IMR-90 (cell line): ENCODE measurements at regions not wholly inside any gene's neighbourhood (a gene's known extent, or its start where the extent isn't known, plus 50 kb on each side); places are given as distances from the start of the nearest gene placed in this dataset.
A peak's percentile ranks its signal among the peaks of the same experiment; 100 is the strongest.

Experiments used
- ATAC-seq: fragments of 200-7000 bp; cut with Tn5 transposase; 2 replicates; pipeline ENCODE4 v1.9.1; 2020; ENCODE audit warnings: low read depth, mild to moderate bottlenecking, moderate library complexity
- BruUV-seq: library from RNA; stranded (reverse); fragments of 400-500 nt; replicated peaks from 2 replicates; lab custom pipeline; 2021; lab: Mats Ljungman, UMichigan
- CTCF ChIA-PET: fragments of 300-600 bp; formaldehyde crosslinking; extraction: SDS; loops from one replicate; lab custom pipeline; 2021; ENCODE audit warnings: antibody characterized with exemption; lab: Yijun Ruan, JAX
- POLR2A ChIA-PET: fragments of 300-600 bp; sonication (Branson Sonifier 250); formaldehyde crosslinking; loops from one replicate; lab custom pipeline; 2022; ENCODE audit warnings: antibody characterized with exemption; ENCODE audit not compliant: unreplicated experiment; lab: Charles Lee
- DNase-seq: peaks from one replicate; pipeline ENCODE4 v3.0.0; 2013
- H2AFZ ChIP-seq: replicated peaks from 2 replicates; pipeline ENCODE3; 2013; ENCODE audit warnings: low read length, mild to moderate bottlenecking; ENCODE audit not compliant: poor library complexity
- H2AK5ac ChIP-seq: 2 replicates; pipeline ENCODE4 v1.6.1; 2013; ENCODE audit warnings: low read depth, low read length, inconsistent platforms
- H2AK9ac ChIP-seq: replicated peaks from 2 replicates; pipeline ENCODE3; 2013; ENCODE audit warnings: mild to moderate bottlenecking, low read depth, low read length, moderate library complexity; ENCODE audit not compliant: poor library complexity
- H2BK120ac ChIP-seq: 2 replicates; pipeline ENCODE4 v1.6.1; 2013; ENCODE audit warnings: low read depth, low read length, inconsistent platforms
- H2BK15ac ChIP-seq: 3 replicates; pipeline ENCODE4 v1.6.1; 2013; ENCODE audit warnings: low read depth, low read length, inconsistent platforms
- H2BK20ac ChIP-seq: 2 replicates; pipeline ENCODE4 v1.6.1; 2013; ENCODE audit warnings: low read depth, mild to moderate bottlenecking, inconsistent platforms, low read length, moderate library complexity
- H2BK5ac ChIP-seq: 2 replicates; pipeline ENCODE4 v1.6.1; 2013; ENCODE audit warnings: mild to moderate bottlenecking, low read depth, low read length, inconsistent platforms; ENCODE audit not compliant: poor library complexity, severe bottlenecking
- H3K14ac ChIP-seq: replicated peaks from 2 replicates; pipeline ENCODE4 v1.6.1; 2013; ENCODE audit warnings: low read depth, low read length, inconsistent platforms
- H3K18ac ChIP-seq: 2 replicates; pipeline ENCODE4 v1.6.1; 2013; ENCODE audit warnings: low read depth, low read length, control low read depth
- H3K23ac ChIP-seq: 2 replicates; pipeline ENCODE4 v1.6.1; 2013; ENCODE audit warnings: low read depth, low read length, inconsistent platforms
- H3K27ac ChIP-seq: 2 replicates; pipeline ENCODE4 v1.5.1; 2013; ENCODE audit warnings: mild to moderate bottlenecking, control low read depth, low read length; ENCODE audit not compliant: insufficient read depth
- H3K27me3 ChIP-seq: 2 replicates; pipeline ENCODE4 v1.6.1; 2013; ENCODE audit warnings: low read length; ENCODE audit not compliant: control insufficient read depth, insufficient read depth
- H3K36me3 ChIP-seq: 2 replicates; pipeline ENCODE4 v1.6.1; 2013; ENCODE audit warnings: low read length, mixed read lengths; ENCODE audit not compliant: control insufficient read depth, insufficient read depth
- H3K4ac ChIP-seq: 2 replicates; pipeline ENCODE4 v1.6.1; 2013; ENCODE audit warnings: low read depth, low read length, inconsistent platforms
- H3K4me1 ChIP-seq: 2 replicates; pipeline ENCODE4 v1.6.1; 2013; ENCODE audit warnings: low read length, mixed read lengths; ENCODE audit not compliant: control insufficient read depth, insufficient read depth
- H3K4me2 ChIP-seq: 2 replicates; pipeline ENCODE4 v1.6.1; 2013; ENCODE audit warnings: low read depth, mild to moderate bottlenecking, control low read depth, low read length, moderate library complexity
- H3K4me3 ChIP-seq: 2 replicates; pipeline ENCODE4 v1.5.1; 2013; ENCODE audit warnings: low read depth, mild to moderate bottlenecking, control low read depth, low read length, moderate library complexity; ENCODE audit not compliant: insufficient read depth
- H3K56ac ChIP-seq: 2 replicates; pipeline ENCODE4 v1.6.1; 2013; ENCODE audit warnings: low read length, inconsistent platforms; ENCODE audit not compliant: insufficient read depth; ENCODE audit errors: extremely low read depth
- H3K79me1 ChIP-seq, 2 experiments: 2 replicates each; pipeline ENCODE4 v1.6.1; 2013; ENCODE audit warnings: low read length in 2 of 2, inconsistent platforms in 1 of 2, low read depth in 1 of 2
- H3K9ac ChIP-seq: 2 replicates; pipeline ENCODE4 v1.6.1; 2013; ENCODE audit warnings: low read depth, low read length, control low read depth
- H3K9me1 ChIP-seq: 2 replicates; pipeline ENCODE4 v1.6.1; 2013; ENCODE audit warnings: low read length, inconsistent platforms; ENCODE audit not compliant: insufficient read depth
- H3K9me3 ChIP-seq: 2 replicates; pipeline ENCODE4 v1.6.1; 2013; ENCODE audit warnings: low read length; ENCODE audit not compliant: control insufficient read depth, insufficient read depth
- H4K20me1 ChIP-seq: 2 replicates; pipeline ENCODE4 v1.6.1; 2013; ENCODE audit warnings: low read length, inconsistent platforms; ENCODE audit not compliant: insufficient read depth
- H4K5ac ChIP-seq: 2 replicates; pipeline ENCODE4 v1.6.1; 2013; ENCODE audit warnings: mild to moderate bottlenecking, low read depth, low read length, control low read depth
- H4K8ac ChIP-seq, 2 experiments: 2 replicates each; pipeline ENCODE4 v1.6.1; 2013; ENCODE audit warnings: low read depth in 2 of 2, low read length in 2 of 2, control low read depth in 1 of 2, inconsistent platforms in 1 of 2
- H4K91ac ChIP-seq: 2 replicates; pipeline ENCODE4 v1.6.1; 2013; ENCODE audit warnings: low read depth, low read length, inconsistent platforms; ENCODE audit not compliant: insufficient read depth
- BHLHE40 ChIP-seq: fragments of 150-350 bp; IDR thresholded peaks from 2 replicates; pipeline ENCODE4 v1.6.1; 2016; ENCODE audit warnings: mild to moderate bottlenecking, low read depth, low read length
- FOS ChIP-seq: fragments of 150-350 bp; IDR thresholded peaks from 2 replicates; pipeline ENCODE4 v1.6.1; 2016; ENCODE audit warnings: low read depth, low read length
- MAFK ChIP-seq: IDR thresholded peaks from 2 replicates; pipeline ENCODE4 v1.6.1; 2012; ENCODE audit warnings: low read depth, low read length, improper control_type of control experiment
- RFX5 ChIP-seq: IDR thresholded peaks from 2 replicates; pipeline ENCODE4 v1.8.0; 2012; ENCODE audit warnings: low read depth, mild to moderate bottlenecking, low read length, moderate library complexity
- WGBS, 2 experiments: methylation state at CpG; one replicate each; pipeline versions ENCODE4 v1.1.5 to v1.1.7; 2013; ENCODE audit warnings: missing lambda C conversion rate in 2 of 2; ENCODE audit not compliant: insufficient read length in 1 of 2; ENCODE audit errors: extremely low coverage in 2 of 2; 5-methylcytosine and 5-hydroxymethylcytosine counted together
- dilution Hi-C: fragments of 300-500 bp; cut with HindIII; formaldehyde crosslinking; loops from one replicate; pipeline ENCODE4 v1.14.3; 2018; ENCODE audit warnings: low sequenced_read_pairs; ENCODE audit not compliant: unreplicated experiment
- in situ Hi-C: fragments of 300-500 bp; cut with MboI; formaldehyde crosslinking; loops from 3 replicates; pipeline ENCODE4 v1.14.3; 2019; ENCODE audit warnings: low sequenced_read_pairs, inconsistent platforms, mixed read lengths
- intact Hi-C: fragments of 100-400 bp; cut with micrococcal nuclease; formaldehyde crosslinking; loops from 2 replicates; pipeline ENCODE4 v1.10.0; 2022
- TF ChIP-seq, protein P1 (sequence below): fragments of 150-350 bp; IDR thresholded peaks from 2 replicates; pipeline ENCODE4 v1.6.1; 2017; ENCODE audit warnings: mild to moderate bottlenecking, antibody characterized with exemption, low read length, low read depth

DNA sequence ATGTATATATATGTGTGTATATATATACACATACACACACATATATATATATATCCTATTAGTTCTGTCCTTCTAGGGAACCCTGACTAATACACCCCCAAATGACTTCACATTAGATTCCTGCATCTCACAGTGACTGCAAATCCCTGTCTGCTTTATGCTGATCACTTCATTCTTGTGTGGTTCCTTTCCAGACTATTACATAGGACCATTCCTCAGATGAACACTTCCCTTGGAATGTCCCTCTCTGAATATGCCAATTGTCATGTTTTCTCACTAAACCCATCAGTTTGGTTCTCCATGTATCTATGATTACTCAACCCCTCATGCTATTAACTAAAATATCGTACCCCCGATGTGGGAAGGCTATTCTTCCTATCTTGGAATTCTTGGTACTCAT, 605.2 kb upstream of the NR3C2 start:
- TF ChIP-seq MAFK, result peak; percentile 53; the same call in 1 of the 2 replicates
- TF ChIP-seq FOS, result no peak
- TF ChIP-seq BHLHE40, result no peak
- TF ChIP-seq RFX5, result no peak
- TF ChIP-seq, protein P1, sequence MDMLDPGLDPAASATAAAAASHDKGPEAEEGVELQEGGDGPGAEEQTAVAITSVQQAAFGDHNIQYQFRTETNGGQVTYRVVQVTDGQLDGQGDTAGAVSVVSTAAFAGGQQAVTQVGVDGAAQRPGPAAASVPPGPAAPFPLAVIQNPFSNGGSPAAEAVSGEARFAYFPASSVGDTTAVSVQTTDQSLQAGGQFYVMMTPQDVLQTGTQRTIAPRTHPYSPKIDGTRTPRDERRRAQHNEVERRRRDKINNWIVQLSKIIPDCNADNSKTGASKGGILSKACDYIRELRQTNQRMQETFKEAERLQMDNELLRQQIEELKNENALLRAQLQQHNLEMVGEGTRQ, result no peak

More for the DNA sequence above, 605.2 kb upstream of the NR3C2 start:
- intact Hi-C loops (no loop called here), dilution Hi-C loops (no loop called here), in situ Hi-C loops (no loop called here)
- Histone ChIP-seq H3K23ac (no peak overlapping the region), H3K4me3 (no peak overlapping the region), H2BK15ac (no peak overlapping the region), H4K20me1 (no peaks in the 10 kb centered on the region), H3K36me3 (no peaks in the 10 kb centered on the region), H3K4ac (no peak overlapping the region), H3K9ac (no peak overlapping the region), H3K14ac (no peak overlapping the region), H3K56ac (no peak overlapping the region), H2AK9ac (no peak overlapping the region), H3K79me1 (no peaks in the 10 kb centered on the region), H4K91ac (no peak overlapping the region), H2BK20ac (no peak overlapping the region), H3K18ac (no peak overlapping the region), H4K5ac (no peak overlapping the region), H4K8ac (no peak overlapping the region), H2AK5ac (no peak overlapping the region), H2BK120ac (no peak overlapping the region), H3K4me2 (no peak overlapping the region), H2AFZ (no peak overlapping the region), H3K27ac (no peak overlapping the region), H3K9me1 (no peaks in the 10 kb centered on the region; the same call in 1 of the 2 replicates), H3K4me1 (no peaks in the 10 kb centered on the region), H3K27me3 (no peaks in the 10 kb centered on the region), H3K9me3 (no peaks in the 10 kb centered on the region), H2BK5ac (no peak overlapping the region)
- no CpG with 5 or more reads among the region's 2 CpGs for WGBS, 2 experiments
- ATAC-seq, result no peak
- peak; percentile 47 for DNase-seq
- ChIA-PET POLR2A (no interaction called here), CTCF (no interaction called here)
- BruUV-seq, result no TSS peak
